Thyroid gland (tissue), 4 donors: ENCODE measurements at regions not wholly inside any gene's neighbourhood (a gene's known extent, or its start where the extent isn't known, plus 50 kb on each side); places are given as distances from the start of the nearest gene placed in this dataset.

Source experiments
- CTCF ChIP-seq, 6 experiments: fragments of 200-600 bp in 3 of 6; fragments of 450-650 bp in 3 of 6; sonication (generic) in 3 of 6; IDR thresholded peaks; one replicate each; pipeline ENCODE4 v1.5.1; 2016 to 2019; ENCODE audit warnings: antibody characterized with exemption in 6 of 6, mild to moderate bottlenecking in 2 of 6, inconsistent platforms in 1 of 6, moderate library complexity in 1 of 6
- POLR2A ChIP-seq, 2 donors: fragments of 450-650 bp; IDR thresholded peaks; one replicate each; pipeline ENCODE4 v1.6.1; 2017; ENCODE audit warnings: antibody characterized with exemption in 2 of 2, mild to moderate bottlenecking in 2 of 2, moderate library complexity in 1 of 2

- no peak for TF ChIP-seq CTCF (IDR thresholded peaks at IDR 0.05)
- TF ChIP-seq POLR2A (IDR thresholded peaks at IDR 0.05), result no peak
These were observed 963.7 kb upstream of the CRIM1 start for GRCh38 chr2:35391736-35392442.
